HG02973 (cell line): ENCODE measurements at regions not wholly inside any gene's neighbourhood (a gene's known extent, or its start where the extent isn't known, plus 50 kb on each side); places are given as distances from the start of the nearest gene placed in this dataset.

Experiments
- ATAC-seq: cut with Tn5 transposase; IDR thresholded peaks from one replicate; pipeline ENCODE4 v1.9.1; 2021; ENCODE audit warnings: moderate library complexity; ENCODE audit not compliant: unreplicated experiment

DNA sequence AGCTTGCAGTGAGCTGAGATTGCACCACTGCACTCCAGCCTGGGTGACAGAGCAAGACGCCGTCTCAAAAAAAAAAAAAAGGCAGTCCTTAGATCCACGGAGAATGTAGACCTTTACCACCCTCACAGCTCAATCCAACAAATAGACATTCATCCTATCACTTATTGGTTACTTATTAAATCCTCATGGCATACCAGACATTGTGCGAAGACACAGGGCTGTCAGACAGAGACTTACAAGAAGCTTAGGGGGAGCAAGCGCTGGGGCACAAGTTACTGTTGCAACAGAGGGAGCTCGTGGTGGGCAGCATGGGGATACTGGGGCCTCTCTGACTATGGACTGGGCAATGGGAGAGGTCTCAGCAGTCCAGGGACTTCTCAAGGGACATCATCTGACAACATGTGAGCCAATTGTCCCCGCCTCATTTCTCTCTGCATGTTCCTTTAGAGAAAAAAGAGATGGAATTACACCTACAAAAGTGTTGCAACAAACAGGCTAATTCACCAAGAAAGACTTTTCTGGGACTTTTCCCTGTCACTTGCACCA is 82.8 kb upstream of the TNS3 start:
- ATAC-seq, result no peak

DNA sequence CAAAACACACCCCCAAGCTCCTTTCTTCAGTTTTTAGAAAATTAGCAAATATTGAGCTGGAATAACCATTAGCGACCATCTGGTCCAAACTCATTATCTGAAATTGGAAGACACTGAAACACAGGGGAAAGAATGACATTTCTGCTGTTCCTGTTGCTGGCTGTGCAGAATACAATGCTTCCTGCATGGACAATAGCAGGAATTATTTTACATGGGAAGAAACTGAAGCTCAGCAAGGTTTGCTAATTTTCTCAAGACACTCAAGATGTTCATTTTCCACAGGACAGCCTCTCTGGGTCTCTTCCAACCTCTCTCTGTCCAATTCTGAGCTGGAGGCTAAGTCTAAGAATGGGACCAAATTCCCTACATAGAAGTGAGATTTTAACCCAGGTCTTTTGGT is 81.9 kb upstream of the TNS3 start:
- no peak for ATAC-seq

DNA sequence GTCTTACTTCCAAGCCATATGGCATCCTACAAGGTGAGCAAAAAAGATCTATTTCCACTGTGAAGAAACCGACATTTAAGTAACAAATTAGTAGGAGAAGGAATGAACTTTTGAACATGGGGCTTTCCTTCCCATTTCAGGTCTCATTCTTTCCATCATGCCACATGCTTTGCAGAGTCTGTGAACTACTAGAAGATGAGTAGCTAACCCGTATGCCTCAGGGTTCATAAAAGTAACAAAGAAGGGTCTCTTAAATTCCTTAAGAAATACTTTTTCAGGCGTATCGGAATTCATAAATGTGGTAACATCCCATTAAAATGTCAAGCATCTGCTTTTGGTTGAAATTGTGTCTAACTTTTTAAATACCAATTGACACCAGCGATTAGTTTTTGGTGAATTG is 81.3 kb upstream of the TNS3 start:
- no peak for ATAC-seq

DNA sequence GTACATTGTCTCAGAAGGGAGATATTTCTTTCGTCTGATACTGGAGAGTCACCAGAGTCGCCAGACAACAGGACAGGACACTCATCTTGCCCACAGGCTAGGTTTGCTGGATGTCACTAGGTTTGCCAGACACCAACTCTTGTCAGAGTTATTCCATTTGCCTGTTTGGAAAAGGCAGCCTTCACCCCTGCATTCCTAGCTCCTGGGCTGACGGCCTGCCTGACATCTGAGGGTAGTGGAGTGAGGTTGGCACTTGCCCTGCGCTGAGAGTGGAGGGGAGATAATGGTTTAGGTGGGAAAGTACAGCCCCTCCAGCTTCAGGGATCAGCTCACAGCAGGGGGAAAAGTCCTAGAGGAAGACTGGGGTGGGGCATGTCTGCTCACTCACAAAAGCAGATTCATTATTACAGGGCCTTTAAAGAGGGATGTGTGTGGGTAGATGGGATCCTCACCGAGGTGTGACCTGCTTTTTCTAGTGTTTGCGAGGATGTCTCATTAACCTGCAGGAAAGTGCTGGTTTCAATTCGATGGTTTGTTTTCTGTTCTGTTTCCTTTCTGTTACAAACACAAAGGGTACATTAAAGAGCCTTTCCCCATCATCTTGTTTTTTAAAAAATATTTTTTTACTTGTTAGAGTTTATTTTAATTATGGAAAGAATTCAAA is 79.3 kb upstream of the TNS3 start:
- no peak for ATAC-seq

DNA sequence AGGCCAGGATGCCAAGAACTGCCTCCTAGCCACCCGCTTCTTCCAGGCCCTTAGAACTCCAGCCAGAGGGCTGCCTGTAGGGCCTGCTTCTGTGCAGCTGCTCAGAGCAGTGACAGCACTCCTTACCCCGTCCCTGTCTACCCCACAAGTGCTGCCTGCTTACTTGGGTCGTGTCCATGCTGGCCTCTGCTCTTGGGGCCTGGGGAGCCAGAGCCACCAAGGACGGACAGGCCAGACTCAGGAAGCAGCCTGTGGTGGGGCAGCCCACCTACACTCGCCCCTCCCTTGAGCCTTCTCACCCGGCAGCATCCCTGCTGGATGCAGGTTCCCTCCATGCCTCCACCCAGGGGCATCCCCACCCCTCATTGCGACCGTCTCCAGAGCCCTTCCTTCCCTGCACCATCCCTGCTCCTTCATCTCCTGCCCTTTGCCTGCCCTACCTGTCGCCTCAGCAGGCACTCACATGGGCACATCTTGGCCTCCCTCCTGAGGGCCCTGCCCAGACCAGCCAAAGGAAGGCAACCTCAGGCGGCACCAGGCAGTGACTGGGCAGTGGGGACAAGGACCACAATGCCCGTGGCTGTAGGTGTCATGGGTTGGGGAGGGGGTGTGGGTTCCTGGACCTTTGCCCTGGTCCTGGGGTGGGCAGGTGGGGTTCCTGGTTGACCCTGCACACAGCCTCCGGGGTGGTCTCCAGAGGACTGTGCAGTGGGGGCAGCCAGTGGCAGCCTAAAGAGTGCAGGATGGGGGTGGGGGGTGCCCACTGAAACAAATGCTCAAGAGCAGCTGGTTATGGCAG is 78.0 kb upstream of the TNS3 start:
- ATAC-seq, result no peak

DNA sequence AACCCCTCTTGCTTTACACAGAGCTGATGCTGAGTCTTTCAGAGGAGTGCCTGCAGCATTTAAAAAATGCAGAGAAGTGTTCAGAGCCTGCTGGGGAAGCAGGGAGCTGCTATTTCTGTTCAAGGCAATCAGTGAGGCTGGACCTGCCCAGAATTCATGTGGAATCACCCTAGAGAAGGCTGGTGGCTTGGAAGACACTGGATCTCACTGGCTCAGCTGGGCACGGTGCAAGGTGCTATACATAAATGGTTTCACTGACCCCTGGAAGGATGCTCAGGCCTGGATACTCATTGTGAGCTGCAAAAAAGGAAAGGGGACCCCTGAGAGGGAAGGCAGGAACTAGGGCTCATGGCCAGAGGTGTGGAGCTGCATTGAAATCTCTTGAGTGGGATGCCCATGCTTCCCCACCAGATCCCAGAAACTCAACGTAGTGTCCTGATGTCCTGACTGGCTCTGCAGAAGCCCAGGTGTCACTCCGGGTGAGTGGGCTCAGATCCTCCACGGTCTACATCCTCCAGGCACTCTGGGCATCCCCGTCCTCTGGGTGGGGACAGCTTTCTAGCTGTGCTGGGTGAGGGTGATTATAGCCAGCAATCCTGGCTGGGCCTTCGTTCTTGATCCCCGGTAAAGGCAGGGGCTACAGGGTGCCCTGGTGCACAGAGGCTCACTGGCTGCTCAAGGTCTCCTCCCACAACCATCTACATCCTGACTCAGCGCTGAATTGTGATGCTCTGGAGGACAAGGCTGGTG is 77.2 kb upstream of the TNS3 start:
- no peak for ATAC-seq

DNA sequence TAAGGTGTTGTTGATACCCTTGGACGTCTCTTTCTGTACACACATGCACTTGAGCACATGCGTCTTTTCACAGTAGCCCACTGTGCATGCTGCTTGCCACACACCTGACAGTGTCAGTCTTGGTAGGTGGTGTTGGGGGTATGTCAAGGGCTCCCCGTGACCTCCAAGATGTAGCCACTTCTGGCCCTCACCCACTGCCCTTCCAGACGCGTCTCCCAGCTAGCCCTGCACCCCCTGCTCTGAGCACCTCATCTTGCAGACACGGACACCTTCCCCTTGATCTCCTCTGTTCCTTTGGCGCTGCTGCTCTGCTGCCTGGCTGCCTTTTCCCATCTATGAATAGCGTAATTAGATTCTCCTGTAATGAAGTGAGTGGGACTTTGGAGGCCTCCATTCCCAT is 75.2 kb upstream of the TNS3 start:
- ATAC-seq, result no peak

DNA sequence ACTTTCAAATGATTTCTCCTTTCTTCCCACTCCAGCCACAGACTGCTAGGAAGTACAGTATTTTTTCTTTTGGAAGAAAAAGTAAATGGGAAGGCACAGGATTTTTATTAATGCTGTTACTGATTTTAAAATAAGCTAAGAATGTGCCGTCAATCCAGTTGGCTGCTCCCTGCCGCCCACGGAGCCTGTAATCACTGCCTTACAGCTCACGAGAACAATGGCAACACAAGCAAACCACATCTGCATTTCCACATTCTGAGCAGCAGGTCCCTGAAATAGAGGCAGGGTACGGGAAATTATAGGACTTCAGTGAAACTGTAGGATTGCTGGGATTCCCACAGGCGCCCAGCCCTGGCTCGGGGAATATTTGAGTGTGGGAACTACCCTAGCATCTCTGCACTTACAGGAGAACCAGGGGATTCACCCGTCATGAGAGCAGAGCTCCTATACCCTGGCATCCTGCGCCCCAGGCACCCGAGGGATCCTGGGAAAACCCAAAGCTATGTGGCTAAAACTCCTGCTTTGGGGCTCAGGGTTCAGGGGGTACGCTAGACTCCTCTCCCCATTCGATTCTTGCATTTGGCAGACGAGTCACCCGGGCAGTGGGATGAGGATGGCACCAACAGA is 72.9 kb upstream of the TNS3 start:
- no peak for ATAC-seq

DNA sequence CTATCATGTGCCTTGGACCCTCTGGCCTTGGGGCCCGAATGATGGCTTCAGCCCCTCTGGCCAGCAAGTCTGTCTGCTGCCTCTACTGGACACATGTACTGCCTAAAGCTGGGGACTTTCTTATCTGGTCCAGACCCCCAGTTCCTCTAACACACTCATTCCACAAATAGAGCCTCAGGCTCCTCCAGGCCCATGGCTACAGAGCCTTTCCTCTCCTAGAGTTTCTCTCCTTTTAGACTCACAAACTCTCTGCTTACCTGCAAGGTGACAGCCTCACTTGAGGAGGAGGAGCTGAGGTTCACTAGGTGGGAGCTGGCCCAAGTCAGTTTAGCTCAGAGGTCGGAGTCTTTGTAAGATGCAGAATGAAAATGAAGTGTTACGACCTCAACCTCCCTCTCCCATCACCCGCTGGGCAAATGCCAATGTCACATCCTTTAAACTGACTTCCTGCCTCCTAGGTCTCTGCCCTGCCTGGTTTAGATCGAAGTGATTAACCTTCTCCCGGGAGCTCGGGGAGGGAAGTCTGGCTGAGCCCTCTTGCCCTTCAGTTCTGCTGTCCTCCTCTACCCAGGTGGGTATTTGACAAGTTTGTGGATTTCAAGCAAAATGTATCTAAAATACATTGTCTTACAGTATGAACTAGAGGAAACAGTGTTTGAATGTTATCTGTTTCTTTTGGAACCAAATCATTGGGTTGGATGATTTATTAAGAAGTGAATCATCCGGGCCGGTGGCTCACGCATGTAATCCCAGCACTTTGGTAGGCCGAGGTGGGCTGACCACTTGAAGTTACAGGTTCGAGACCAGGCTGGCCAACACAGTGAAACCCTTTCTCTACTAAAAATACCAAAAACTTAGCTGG is 71.9 kb upstream of the TNS3 start:
- no peak for ATAC-seq

DNA sequence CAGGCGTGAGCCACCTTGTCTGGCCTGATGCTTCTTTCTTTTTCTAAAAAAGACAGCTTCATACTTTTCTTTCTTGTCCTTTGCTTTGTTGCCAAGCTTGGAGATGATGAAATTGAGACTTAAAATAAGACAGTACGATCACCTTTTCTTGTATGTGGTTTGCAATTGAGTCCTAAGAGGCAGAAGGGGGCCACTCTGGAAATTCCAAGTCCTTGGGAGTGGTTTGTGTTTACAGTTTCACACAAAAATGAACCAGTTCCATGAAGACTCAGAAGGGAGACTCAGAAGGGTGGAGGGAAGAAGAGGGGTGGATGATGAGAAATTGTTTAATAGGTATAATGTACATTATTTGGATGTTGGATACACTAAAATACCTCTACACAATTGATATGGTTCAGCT is 70.7 kb upstream of the TNS3 start:
- ATAC-seq, result no peak

DNA sequence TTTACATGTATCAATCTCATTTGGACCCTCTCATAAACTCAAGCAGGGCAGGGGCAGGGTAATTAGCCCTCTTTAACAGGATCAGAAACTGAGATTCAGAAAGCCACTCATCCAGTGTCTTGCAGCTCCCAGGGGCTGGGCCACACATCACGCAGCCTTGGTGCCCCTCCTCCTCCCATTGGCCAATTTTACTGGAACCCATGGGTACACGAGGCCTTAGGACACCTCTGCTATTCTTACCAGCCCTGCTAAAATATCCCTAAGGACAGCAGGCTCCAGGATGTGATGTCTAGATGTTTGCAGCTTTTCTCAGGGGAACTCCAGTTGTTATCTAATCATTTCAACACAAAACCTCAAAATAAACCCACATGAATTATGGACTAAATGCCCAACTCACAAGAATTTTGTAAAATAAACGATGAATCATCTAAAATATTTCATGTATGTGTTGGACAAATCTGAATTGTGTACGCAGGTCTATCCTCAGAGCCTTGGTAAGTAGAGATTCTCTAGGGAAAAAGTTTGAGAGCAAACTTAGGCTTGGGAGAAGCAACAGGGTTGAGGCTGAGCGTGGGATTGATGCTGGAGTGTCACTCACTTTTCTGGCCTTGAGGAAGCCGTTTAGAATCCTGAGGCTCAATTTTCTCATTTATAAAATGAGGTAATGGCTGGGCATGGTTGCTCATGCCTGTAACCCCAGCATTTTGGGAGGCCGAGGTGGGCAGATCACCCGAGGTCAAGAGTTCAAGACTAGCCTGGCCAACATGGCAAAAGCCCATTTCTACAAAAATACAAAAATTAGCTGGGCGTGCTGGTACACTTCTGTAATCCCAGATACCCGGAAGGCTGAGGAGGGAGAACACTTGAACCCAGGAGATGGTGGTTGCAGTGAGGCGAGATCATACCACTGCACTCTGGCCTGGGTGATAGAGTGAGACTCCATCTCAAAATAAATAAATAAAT is 69.7 kb upstream of the TNS3 start:
- no peak for ATAC-seq

DNA sequence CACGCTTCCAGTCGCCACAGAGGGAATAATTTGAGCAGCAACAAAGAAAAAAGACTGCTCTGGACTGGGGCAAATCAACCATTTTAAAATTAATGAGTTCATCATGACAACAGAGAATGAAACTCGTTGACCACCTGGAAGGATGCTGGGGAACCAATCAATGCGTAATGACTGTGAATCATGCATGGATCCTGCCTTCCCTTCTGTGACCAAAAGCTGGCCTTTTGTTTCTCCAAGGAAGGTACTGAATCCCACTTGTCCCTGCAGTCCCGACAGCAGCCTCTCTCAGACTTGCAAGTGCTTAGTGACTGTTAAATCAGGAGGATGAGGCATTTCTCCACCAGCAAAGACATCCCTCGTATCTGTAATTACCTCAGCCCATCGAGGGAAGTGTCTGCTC is 68.0 kb upstream of the TNS3 start:
- no peak for ATAC-seq

DNA sequence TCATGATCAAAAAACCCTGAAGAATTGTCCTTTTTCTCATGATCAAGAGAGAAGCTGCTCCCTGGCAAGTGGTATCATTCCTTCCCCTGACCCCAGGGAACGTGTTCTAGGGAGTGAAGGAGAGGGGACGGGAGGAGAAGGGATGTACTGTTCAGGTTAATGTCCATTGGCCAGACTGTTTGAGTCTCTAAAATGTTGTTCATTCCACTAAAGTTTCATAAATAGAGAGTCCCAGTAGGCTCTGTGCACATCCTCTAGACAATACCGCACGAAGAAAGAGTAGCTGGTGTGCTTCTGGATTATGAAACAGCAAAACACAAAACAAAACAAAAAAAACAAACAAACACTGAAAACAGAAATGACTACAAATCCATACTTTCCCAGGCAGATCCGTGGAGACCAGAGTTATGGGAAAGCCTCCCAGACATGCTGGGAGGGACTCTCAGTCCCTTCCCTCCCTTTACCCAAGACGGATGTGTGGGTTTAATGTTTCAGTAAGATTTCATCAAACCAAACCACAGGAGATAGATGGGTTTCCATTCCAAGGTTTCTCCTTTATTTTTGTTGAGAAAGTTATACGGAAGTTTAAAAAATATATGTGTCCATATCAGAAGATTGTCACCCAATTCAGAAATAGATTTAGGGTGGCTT is 66.5 kb upstream of the TNS3 start:
- ATAC-seq, result no peak

DNA sequence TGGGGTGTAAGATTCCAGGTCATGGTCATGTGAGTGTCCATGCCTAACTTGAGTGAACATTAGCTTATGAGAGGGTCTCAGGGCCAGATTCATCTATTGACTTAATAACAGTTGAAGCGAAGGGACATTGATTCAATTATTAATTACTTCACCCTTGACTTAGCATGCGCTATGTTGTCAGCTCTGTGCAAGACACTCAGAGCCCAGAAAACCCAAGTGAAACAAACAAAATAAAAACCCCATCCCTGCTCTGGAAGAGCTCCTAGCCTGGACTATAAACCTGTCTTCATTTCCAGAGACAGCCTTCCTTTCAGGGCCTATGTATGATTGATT is 66.0 kb upstream of the TNS3 start:
- no peak for ATAC-seq

DNA sequence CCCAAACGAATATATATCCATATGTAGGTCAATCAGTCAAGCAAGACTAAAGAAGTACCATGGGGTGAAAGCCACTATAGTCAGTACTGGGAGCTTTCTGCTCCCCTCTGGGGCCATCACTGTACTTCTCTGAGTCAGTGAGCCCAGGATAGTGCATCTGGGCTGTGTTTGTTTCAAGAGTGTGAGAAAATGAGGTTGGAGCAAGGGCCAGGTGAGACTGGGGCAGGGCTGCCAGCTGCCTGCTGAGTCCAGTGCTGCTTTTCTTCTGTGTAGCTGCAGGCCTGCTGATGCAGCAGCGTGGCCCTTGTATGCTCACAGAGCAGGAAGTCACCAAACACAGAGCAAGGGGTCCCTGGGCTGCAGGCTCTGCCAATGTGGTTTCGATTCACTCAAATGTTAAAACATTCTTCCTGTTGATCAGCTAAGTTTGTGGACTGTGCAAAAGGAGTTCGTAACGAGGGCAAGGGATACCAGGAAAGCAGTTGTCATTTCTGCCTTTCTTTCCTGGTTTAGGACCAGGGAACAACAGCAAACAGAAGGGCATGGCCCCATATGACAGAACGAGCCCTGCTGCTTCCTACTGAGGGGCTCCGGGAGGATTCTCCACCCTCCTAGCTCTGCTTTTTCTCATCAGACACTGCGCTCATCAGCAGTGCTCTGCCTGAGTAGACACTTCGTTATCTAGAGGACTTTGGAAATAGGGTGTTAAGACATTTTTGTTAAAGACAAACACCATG is 65.4 kb upstream of the TNS3 start:
- no peak for ATAC-seq

DNA sequence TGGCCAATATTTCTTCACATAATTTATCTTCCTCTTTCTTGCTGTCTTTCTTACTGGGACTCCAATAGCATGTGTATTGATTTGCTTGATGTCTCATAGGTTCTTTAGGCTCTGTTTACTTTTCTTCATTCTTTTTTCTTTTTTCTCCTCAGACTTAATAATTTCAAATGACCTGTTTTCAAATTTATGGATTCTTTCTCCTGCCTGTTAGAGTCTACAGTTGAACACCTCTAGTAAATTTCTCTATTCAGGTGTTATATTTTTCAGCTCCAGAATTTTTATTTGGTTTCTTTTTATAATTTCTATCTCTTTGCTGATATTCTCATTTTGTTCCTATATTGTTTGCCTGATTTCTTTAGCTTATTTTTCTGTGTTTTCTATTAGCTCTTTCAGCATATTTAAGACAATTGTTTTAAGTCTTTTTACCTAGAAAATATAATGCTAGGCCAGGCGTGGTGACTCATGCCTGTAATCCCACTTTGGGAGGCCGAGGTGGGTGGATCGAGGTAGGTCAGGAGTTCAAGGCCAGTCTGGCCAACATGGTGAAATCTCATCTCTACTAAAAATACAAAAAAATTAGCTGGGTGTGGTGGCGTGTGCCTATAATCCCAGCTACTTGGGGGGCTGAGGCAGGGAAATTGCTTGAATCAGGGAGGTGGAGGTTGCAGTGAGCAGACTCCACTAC is 61.9 kb upstream of the TNS3 start:
- no peak for ATAC-seq

DNA sequence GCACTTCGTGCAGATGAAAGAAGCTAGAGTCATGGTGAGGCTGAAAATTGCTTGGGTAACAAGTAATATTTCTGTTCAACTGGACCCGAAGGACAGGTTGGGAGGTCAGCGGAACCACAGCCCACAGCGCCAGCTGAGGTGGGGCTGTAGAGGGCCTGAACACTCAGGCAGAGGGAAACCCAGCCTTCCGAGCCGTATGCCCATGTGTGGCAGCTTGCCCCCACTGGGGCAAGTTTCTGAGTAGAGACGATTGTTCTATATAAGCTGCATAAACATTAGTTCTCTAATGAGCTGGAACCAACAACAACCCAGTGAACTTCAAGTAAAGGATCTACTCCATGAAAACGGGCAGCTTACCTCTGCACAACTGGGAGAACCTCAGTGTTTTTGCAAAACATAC is 58.4 kb upstream of the TNS3 start:
- ATAC-seq, result no peak
